ENCODE measurements at regions not wholly inside any gene's neighbourhood (a gene's known extent, or its start where the extent isn't known, plus 50 kb on each side); places are given as distances from the start of the nearest gene placed in this dataset.

DNA sequence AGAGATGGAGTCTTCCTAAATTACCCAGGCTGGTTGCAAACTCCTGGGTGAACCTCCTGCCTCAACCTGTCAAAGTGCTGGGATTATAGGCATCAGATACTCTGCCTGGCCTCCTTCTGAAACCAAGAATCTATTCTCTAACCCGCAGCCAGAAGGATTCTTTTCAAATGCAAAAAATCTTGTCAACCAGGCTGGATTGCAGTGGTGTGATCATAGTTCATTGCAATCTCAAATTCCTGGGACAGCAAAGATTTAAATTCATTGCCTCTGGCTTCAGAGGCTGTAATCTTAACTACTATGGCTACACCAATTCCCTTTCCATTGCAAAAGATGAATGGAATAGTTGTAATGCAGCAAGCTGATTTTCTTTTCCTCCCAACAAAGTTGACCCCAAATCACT, 106.3 kb upstream of the TBX3 start:
- DNase-seq (ENCODE audit: low read depth, low spot score) = no peak
- in situ Hi-C loops (cut with HindIII; ENCODE audit: low sequenced_read_pairs) = no loop called here
- no peak overlapping the region for H3K4me3 ChIP-seq (ENCODE audit: low read depth, low read length)
- TF ChIP-seq CTCF (IDR thresholded peaks at IDR 0.05; ENCODE audit: low read depth, low read length) = no peak

- in situ Hi-C loops (cut with HindIII; ENCODE audit: low sequenced_read_pairs) = no loop called here
- TF ChIP-seq CTCF (IDR thresholded peaks at IDR 0.05; ENCODE audit: low read depth, low read length) = no peak
- H3K4me3 ChIP-seq (ENCODE audit: low read depth, low read length) = no peak overlapping the region
- no peak for DNase-seq (ENCODE audit: low read depth, low spot score)
These were observed 105.8 kb upstream of the TBX3 start for GRCh38 chr12:114789821-114790220.

DNA sequence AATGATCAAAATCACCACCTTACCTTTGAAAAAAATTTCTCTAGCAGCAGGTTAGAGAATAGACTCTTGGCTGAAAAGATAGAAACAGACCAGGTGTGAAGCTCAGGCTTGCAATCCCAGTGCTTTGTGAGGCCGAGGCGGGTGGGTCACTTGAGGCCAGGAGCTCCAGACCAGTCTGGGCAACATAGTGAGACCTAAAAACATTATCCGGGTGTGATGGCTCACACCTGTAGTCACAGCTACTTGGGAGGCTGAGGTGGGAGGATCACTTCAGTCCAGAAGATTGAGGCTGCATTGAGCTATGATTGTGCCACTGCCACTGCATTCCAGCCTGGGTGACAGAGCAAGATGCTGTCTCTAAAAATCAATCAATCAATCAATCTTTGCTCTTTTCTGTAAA, 105.3 kb upstream of the TBX3 start:
- DNase-seq (ENCODE audit: low read depth, low spot score) = no peak
- no peak overlapping the region for H3K4me3 ChIP-seq (ENCODE audit: low read depth, low read length)
- no peak for TF ChIP-seq CTCF (IDR thresholded peaks at IDR 0.05; ENCODE audit: low read depth, low read length)
- in situ Hi-C loops (cut with HindIII; ENCODE audit: low sequenced_read_pairs) = no loop called here

DNA sequence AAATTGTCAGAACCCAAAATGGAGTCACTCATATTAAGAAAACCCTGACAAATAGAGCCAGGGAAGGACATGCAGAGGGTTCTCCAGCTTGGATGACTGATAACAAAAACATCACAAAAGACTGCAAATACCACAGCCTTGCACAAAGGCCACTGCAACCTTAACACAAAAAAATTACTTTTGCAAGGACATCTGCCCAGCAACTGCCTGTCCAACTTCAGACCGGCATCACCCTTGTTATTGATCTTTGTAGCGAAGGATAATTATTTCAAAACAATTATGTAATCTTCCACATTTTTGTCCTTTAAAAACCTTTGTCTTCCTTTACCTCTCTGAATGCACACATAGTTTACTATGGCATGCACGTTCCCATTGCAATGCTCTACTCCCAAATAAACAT, 100.6 kb upstream of the TBX3 start:
- DNase-seq (ENCODE audit: low read depth, low spot score) = no peak
- H3K4me3 ChIP-seq (ENCODE audit: low read depth, low read length) = no peak overlapping the region
- TF ChIP-seq CTCF (IDR thresholded peaks at IDR 0.05; ENCODE audit: low read depth, low read length) = no peak
- in situ Hi-C loops (cut with HindIII; ENCODE audit: low sequenced_read_pairs) = no loop called here

DNA sequence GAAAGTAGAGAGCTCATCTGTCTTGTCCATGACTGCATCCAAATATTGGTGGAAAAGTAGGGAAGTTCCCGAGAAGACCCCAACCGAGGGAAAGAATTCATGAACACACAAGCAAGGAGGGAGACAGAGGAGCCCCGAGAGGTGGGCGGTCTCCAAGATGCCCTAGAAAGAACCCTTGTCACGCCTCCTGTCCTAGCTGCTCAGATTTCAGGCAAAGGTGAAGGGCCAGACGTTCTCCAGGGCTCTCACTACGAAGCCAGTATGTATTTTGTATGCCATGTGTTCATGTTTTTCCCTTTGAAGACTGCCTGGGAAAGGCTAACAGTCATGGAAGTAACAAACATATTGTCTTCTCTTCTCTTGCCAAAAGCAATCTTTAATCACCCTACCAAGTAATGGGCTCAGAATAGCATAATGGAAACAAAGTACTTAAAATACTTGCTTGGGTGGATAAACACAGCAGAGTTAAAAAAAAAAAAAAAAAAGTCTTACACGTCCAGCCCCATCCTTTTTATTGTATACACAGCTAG, 99.2 kb upstream of the TBX3 start:
- TF ChIP-seq CTCF (IDR thresholded peaks at IDR 0.05; ENCODE audit: low read depth, low read length) = no peak
- H3K4me3 ChIP-seq (ENCODE audit: low read depth, low read length) = no peak overlapping the region
- no peak for DNase-seq (ENCODE audit: low read depth, low spot score)
- in situ Hi-C loops (cut with HindIII; ENCODE audit: low sequenced_read_pairs) = no loop called here

DNA sequence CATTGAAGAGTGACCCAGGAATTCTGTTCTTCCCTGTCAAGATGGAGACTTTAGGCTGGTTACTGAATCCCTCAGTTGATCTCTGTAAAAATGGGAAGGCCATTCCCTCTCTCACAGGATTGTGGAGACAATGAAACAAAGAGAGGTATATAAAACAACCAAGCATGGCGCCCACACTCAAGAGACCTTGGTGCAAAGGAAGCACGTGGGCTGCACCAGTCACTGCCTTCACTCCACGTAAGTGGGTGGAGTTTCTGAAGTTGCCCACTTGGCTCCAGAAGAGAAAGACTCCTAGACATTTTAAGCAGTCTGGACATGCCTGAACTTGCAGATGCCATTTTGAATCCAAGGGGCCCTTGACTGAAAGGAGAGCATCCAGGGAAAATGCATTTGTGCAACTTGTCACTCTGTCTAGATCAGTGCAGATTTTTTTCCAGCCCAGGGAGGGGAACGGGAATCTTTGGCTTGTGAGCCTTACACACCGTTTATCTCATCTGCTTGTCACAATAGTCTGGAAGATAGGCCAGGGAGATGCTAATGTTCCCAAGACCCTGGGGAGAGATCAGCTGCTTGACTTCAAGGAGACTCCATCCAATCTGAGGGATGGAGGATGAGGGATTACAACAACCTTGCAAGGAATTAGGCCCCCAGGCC, 96.9 kb upstream of the TBX3 start:
- H3K4me3 ChIP-seq (ENCODE audit: low read depth, low read length) = no peak overlapping the region
- in situ Hi-C loops (cut with HindIII; ENCODE audit: low sequenced_read_pairs) = no loop called here
- no peak for TF ChIP-seq CTCF (IDR thresholded peaks at IDR 0.05; ENCODE audit: low read depth, low read length)
- no peak for DNase-seq (ENCODE audit: low read depth, low spot score)

All from astrocyte of the spinal cord (primary cell).